ENCODE measurements at regions not wholly inside any gene's neighbourhood (a gene's known extent, or its start where the extent isn't known, plus 50 kb on each side); places are given as distances from the start of the nearest gene placed in this dataset.

GRCh38 chr13:81606074-81606473 is 1265.1 kb upstream of the SPRY2 start:
- DNase-seq (peak in 1 of 2 donors; percentile 16), ATAC-seq (ENCODE audit: low FRiP score in 2 of 2) (no peak)
- TF ChIP-seq POLR2AphosphoS5 (IDR thresholded peaks at IDR 0.05) = no peak
- Histone ChIP-seq H3K4me1 (no peaks in the 10 kb centered on the region), H3K9me3 (no peaks in the 10 kb centered on the region), H3K27me3 (no peaks in the 10 kb centered on the region), H3K27ac (no peak overlapping the region), H3K36me3 (no peaks in the 10 kb centered on the region), H3K4me3 (no peak overlapping the region)
- 92 to 93% methylated on average over 12 of the region's 12 CpGs for WGBS, 2 donors

DNA sequence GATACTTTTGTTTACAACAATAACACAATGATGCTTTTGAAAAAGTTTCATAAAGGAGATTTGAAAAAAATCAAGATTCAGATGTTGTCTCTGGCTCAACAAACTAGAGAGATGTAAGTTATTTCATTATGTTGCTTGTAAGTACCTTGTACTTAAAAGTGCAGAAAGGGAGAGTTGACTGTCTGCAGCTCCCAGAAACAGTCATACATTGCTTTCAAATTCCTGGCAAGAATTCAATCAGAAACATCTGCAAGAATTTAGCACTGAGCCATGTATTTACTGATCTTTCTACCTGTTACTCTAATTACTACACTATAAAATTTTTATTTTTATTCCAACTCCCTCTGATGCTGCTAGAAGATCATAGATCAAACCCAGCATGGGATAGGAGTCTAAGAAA is 1261.3 kb upstream of the SPRY2 start:
- no peak for TF ChIP-seq POLR2AphosphoS5 (IDR thresholded peaks at IDR 0.05)
- TF ChIP-seq CTCF (IDR thresholded peaks at IDR 0.05) = no peak
- no peak for TF ChIP-seq EP300 (IDR thresholded peaks at IDR 0.05)
- no peak for TF ChIP-seq POLR2A (IDR thresholded peaks at IDR 0.05)
- Histone ChIP-seq H3K9me3 (no peaks in the 10 kb centered on the region), H3K4me1 (no peaks in the 10 kb centered on the region), H3K27ac (no peak overlapping the region), H3K4me3 (no peak overlapping the region), H3K27me3 (no peaks in the 10 kb centered on the region), H3K36me3 (no peaks in the 10 kb centered on the region)
- DNase-seq = no peak
- no peak for ATAC-seq (ENCODE audit: low FRiP score in 2 of 2)

- no peak overlapping the region for H3K4me3 ChIP-seq
- WGBS, 2 donors = 37 to 56% methylated on average over 1 of the region's 1 CpG
- TF ChIP-seq CTCF (IDR thresholded peaks at IDR 0.05) (no peak), POLR2A (IDR thresholded peaks at IDR 0.05) (no peak), POLR2AphosphoS5 (IDR thresholded peaks at IDR 0.05) (no peak), EP300 (IDR thresholded peaks at IDR 0.05) (no peak)
- no peak overlapping the region for H3K27ac ChIP-seq
- H3K27me3 ChIP-seq = no peaks in the 10 kb centered on the region
- no peaks in the 10 kb centered on the region for H3K4me1 ChIP-seq
- H3K36me3 ChIP-seq = no peaks in the 10 kb centered on the region
- ATAC-seq (ENCODE audit: low FRiP score in 2 of 2) (no peak), DNase-seq (no peak)
- H3K9me3 ChIP-seq = no peaks in the 10 kb centered on the region
Measured at GRCh38 chr13:81597101-81597500, 1256.2 kb upstream of the SPRY2 start.

- Histone ChIP-seq H3K36me3 (no peaks in the 10 kb centered on the region), H3K9me3 (no peaks in the 10 kb centered on the region), H3K27ac (no peak overlapping the region), H3K4me3 (no peak overlapping the region), H3K4me1 (no peaks in the 10 kb centered on the region), H3K27me3 (no peaks in the 10 kb centered on the region)
- WGBS, 2 donors = 37 to 39% methylated on average over 2 of the region's 2 CpGs
- DNase-seq (no peak), ATAC-seq (ENCODE audit: low FRiP score in 2 of 2) (no peak)
- TF ChIP-seq POLR2A (IDR thresholded peaks at IDR 0.05) = no peak
- TF ChIP-seq EP300 (IDR thresholded peaks at IDR 0.05) = no peak
- no peak for TF ChIP-seq POLR2AphosphoS5 (IDR thresholded peaks at IDR 0.05)
- no peak for TF ChIP-seq CTCF (IDR thresholded peaks at IDR 0.05)
Measured at GRCh38 chr13:81596224-81596753, 1255.4 kb upstream of the SPRY2 start.

DNA sequence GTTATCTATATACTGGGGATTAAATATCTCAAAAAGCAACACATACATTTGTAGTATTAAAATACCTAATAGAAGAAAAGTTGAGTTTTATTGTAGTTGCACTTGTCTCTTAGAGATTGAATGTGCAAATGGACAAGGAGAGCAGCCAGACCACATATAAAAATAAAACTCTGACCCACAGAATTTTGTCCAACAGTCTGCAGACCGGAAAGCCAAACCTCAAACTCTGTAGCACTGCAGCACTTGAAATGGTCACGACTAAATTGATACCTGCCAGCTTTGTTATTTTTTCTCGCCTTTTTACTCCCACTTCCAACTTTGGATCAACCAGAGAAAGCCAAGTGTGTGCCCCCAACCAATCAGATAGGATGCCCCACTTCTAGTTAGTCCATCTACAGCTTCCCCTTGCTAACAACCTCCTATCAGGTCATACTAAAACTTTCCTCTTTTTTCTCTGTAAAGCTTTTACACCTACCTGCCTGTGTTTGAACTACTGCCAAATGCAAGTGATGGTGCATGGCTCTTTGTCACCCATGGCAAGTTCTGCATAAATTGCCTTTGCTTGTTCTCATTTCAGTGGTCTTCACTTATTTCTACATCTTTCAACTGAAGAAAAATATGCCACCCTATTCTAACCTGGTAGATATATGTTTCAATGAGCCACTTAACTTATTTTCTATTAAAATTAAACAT is 1250.7 kb upstream of the SPRY2 start:
- ATAC-seq (ENCODE audit: low FRiP score in 2 of 2) = no peak
- no peaks in the 10 kb centered on the region for H3K27me3 ChIP-seq
- 70 to 81% methylated on average over 3 of the region's 3 CpGs for WGBS, 2 donors
- no peaks in the 10 kb centered on the region for H3K36me3 ChIP-seq
- TF ChIP-seq EP300 (IDR thresholded peaks at IDR 0.05) (no peak), CTCF (IDR thresholded peaks at IDR 0.05) (no peak), POLR2AphosphoS5 (IDR thresholded peaks at IDR 0.05) (no peak), POLR2A (IDR thresholded peaks at IDR 0.05) (no peak)
- no peaks in the 10 kb centered on the region for H3K9me3 ChIP-seq
- no peaks in the 10 kb centered on the region for H3K4me1 ChIP-seq
- no peak overlapping the region for H3K4me3 ChIP-seq
- no peak overlapping the region for H3K27ac ChIP-seq
- no peak for DNase-seq

All from upper lobe of left lung (tissue), 6 donors.